ENCODE measurements at regions not wholly inside any gene's neighbourhood (a gene's known extent, or its start where the extent isn't known, plus 50 kb on each side); places are given as distances from the start of the nearest gene placed in this dataset.

DNA sequence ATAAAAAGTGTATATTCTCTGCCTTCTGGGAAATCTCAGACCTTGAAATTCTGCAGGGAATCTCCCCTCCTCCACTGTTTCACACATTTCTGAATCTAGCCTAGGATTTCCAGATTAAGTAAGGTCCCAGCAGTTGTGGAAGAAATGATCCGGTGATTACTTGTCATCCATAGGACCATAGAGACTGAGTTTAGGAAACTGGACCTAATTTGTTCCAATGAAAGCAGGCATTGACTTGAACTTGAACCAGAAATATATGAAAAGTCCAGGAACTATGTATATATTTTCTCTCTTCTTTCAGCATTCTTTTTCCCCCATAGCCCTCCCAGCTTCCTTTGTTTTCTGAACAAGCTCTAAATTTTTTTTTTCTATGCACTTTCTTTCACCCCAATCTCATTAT, 149.5 kb upstream of the SPAG17 start:
- no peaks in the 10 kb centered on the region for H3K4me1 ChIP-seq (ENCODE audit: control insufficient read depth in 1 of 2, insufficient read depth in 2 of 2, low read length in 2 of 2)
- Mint-ChIP-seq H3K4me3 (no peak overlapping the region), H3K36me3 (no peaks in the 10 kb centered on the region), H3K27ac (no peak overlapping the region), H3K9me3 (peaks cover 0 to 9% (median 2%) of the 10 kb centered on the region in 7 donors), H3K4me1 (no peaks in the 10 kb centered on the region), H3K27me3 (ENCODE audit: low read depth in 3 of 3) (no peaks in the 10 kb centered on the region)
- no peak for DNase-seq
- H4K20me1 ChIP-seq (ENCODE audit: insufficient read depth, low read length): no peaks in the 10 kb centered on the region
- intact Hi-C loops (cut with micrococcal nuclease): no loop called here
- no peaks in the 10 kb centered on the region for H3K79me2 ChIP-seq (ENCODE audit: insufficient read depth, low read length)
- no peak overlapping the region for H2AFZ ChIP-seq (ENCODE audit: insufficient read depth, low read depth, low read length, poor library complexity, severe bottlenecking)
- H3K9ac ChIP-seq (ENCODE audit: insufficient read depth, low read length, poor library complexity, severe bottlenecking): no peak overlapping the region
- H3K9me3 ChIP-seq (replicated peaks in 1 of 2; ENCODE audit: control insufficient read depth in 1 of 2, insufficient read depth in 1 of 2, low read length in 2 of 2): no peaks in the 10 kb centered on the region
- no peak overlapping the region for H3K4me3 ChIP-seq (replicated peaks in 1 of 3; ENCODE audit: low read depth in 2 of 3, low read length in 3 of 3)
- no peak overlapping the region for H3K4me2 ChIP-seq (replicated peaks; ENCODE audit: extremely low read depth, low read length, poor library complexity, severe bottlenecking)
- H3K27me3 ChIP-seq (ENCODE audit: control insufficient read depth in 2 of 2, insufficient read depth in 2 of 2, low read length in 2 of 2): no peaks in the 10 kb centered on the region
- 100% methylated on average over 1 of the region's 1 CpG for WGBS (ENCODE audit: insufficient coverage)
- H3K36me3 ChIP-seq (replicated peaks in 1 of 2; ENCODE audit: control insufficient read depth in 1 of 2, insufficient read depth in 2 of 2, low read length in 2 of 2): no peaks in the 10 kb centered on the region
- TF ChIP-seq, protein P1, sequence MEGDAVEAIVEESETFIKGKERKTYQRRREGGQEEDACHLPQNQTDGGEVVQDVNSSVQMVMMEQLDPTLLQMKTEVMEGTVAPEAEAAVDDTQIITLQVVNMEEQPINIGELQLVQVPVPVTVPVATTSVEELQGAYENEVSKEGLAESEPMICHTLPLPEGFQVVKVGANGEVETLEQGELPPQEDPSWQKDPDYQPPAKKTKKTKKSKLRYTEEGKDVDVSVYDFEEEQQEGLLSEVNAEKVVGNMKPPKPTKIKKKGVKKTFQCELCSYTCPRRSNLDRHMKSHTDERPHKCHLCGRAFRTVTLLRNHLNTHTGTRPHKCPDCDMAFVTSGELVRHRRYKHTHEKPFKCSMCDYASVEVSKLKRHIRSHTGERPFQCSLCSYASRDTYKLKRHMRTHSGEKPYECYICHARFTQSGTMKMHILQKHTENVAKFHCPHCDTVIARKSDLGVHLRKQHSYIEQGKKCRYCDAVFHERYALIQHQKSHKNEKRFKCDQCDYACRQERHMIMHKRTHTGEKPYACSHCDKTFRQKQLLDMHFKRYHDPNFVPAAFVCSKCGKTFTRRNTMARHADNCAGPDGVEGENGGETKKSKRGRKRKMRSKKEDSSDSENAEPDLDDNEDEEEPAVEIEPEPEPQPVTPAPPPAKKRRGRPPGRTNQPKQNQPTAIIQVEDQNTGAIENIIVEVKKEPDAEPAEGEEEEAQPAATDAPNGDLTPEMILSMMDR (IDR thresholded peaks at IDR 0.05): no peak
- H3K27ac ChIP-seq (ENCODE audit: low read depth in 1 of 2, low read length in 2 of 2): no peak overlapping the region

DNA sequence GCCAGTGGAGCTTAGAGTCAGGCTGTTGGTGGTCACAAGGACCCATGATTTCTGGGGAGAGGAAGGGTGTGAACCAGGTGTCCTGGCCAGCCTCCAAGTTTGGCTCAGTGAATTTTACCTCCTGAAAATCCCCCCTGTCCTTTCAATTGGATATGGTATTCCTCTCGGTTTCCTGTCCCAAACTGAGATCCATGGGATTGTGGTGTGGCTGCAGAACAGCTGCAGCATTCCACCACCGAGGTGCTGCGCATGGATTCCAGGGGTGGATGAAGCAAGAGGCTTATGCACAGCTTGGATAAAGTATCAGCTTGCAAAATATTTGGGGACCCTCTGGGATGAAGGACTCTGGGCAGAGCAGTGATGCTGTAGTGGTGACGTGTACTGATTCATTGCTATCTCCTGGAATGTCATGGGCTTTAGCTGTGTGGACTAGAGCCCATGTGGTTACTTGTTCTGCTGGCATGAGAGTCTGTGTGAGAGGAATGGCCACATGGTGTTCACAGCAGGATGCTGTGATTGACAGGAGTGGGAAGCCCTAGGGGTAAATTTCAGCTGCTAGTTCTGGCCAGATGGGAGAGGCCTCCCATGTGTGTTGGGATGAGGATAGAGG, 148.7 kb upstream of the SPAG17 start:
- TF ChIP-seq, protein P1 (IDR thresholded peaks at IDR 0.05): no peak
- Mint-ChIP-seq H3K27ac (no peak overlapping the region), H3K27me3 (ENCODE audit: low read depth in 3 of 3) (no peaks in the 10 kb centered on the region), H3K9me3 (peaks cover 0 to 12% (median 2%) of the 10 kb centered on the region in 7 donors), H3K4me3 (no peak overlapping the region), H3K4me1 (no peaks in the 10 kb centered on the region), H3K36me3 (no peaks in the 10 kb centered on the region)
- Histone ChIP-seq H3K27me3 (ENCODE audit: control insufficient read depth in 2 of 2, insufficient read depth in 2 of 2, low read length in 2 of 2) (no peaks in the 10 kb centered on the region), H2AFZ (ENCODE audit: insufficient read depth, low read depth, low read length, poor library complexity, severe bottlenecking) (no peak overlapping the region), H3K4me3 (replicated peaks in 1 of 3; ENCODE audit: low read depth in 2 of 3, low read length in 3 of 3) (no peak overlapping the region), H3K9me3 (replicated peaks in 1 of 2; ENCODE audit: control insufficient read depth in 1 of 2, insufficient read depth in 1 of 2, low read length in 2 of 2) (no peaks in the 10 kb centered on the region), H4K20me1 (ENCODE audit: insufficient read depth, low read length) (no peaks in the 10 kb centered on the region), H3K79me2 (ENCODE audit: insufficient read depth, low read length) (no peaks in the 10 kb centered on the region), H3K4me1 (ENCODE audit: control insufficient read depth in 1 of 2, insufficient read depth in 2 of 2, low read length in 2 of 2) (no peaks in the 10 kb centered on the region), H3K4me2 (replicated peaks; ENCODE audit: extremely low read depth, low read length, poor library complexity, severe bottlenecking) (no peak overlapping the region), H3K27ac (ENCODE audit: low read depth in 1 of 2, low read length in 2 of 2) (no peak overlapping the region), H3K9ac (ENCODE audit: insufficient read depth, low read length, poor library complexity, severe bottlenecking) (no peak overlapping the region), H3K36me3 (replicated peaks in 1 of 2; ENCODE audit: control insufficient read depth in 1 of 2, insufficient read depth in 2 of 2, low read length in 2 of 2) (no peaks in the 10 kb centered on the region)
- intact Hi-C loops (cut with micrococcal nuclease): no loop called here
- 88% methylated on average over 4 of the region's 4 CpGs for WGBS (ENCODE audit: insufficient coverage)
- DNase-seq: no peak
